ENCODE measurements at regions not wholly inside any gene's neighbourhood (a gene's known extent, or its start where the extent isn't known, plus 50 kb on each side); places are given as distances from the start of the nearest gene placed in this dataset.
"Not testable (repeated sequence)": the region's sequence is repeated elsewhere in the genome, so short reads cannot be mapped to it uniquely, and the experiment has no call there.

- Histone ChIP-seq H3K9me3 (no peaks in the 10 kb centered on the region), H3K4me3 (no peak overlapping the region), H3K4me1 (ENCODE audit: low read depth) (no peaks in the 10 kb centered on the region), H3K36me3 (ENCODE audit: low read depth) (no peaks in the 10 kb centered on the region)
- no peak for TF ChIP-seq CTCF (IDR thresholded peaks at IDR 0.05)
- DNase-seq, result no peak
- no peak for ATAC-seq
- intact Hi-C loops (cut with DNase I, micrococcal nuclease), result no loop called here
These were observed 78.0 kb upstream of the RPS6KA2 start for GRCh38 chr6:166705069-166705468.

GRCh38 chr6:166704171-166704570 is 77.1 kb upstream of the RPS6KA2 start:
- Histone ChIP-seq H3K4me1 (ENCODE audit: low read depth) (no peaks in the 10 kb centered on the region), H3K4me3 (no peak overlapping the region), H3K9me3 (no peaks in the 10 kb centered on the region), H3K36me3 (ENCODE audit: low read depth) (no peaks in the 10 kb centered on the region)
- intact Hi-C loops (cut with DNase I, micrococcal nuclease), result no loop called here
- no peak for DNase-seq
- TF ChIP-seq CTCF (IDR thresholded peaks at IDR 0.05), result no peak
- ATAC-seq, result no peak

GRCh38 chr6:166703149-166703710 is 76.2 kb upstream of the RPS6KA2 start:
- no peaks in the 10 kb centered on the region for H3K9me3 ChIP-seq
- DNase-seq (no peak), ATAC-seq (no peak)
- no peak for TF ChIP-seq CTCF (IDR thresholded peaks at IDR 0.05)
- H3K4me3 ChIP-seq, result no peak overlapping the region
- H3K36me3 ChIP-seq (ENCODE audit: low read depth), result no peaks in the 10 kb centered on the region
- intact Hi-C loops (cut with DNase I, micrococcal nuclease), result no loop called here
- no peaks in the 10 kb centered on the region for H3K4me1 ChIP-seq (ENCODE audit: low read depth)

- H3K4me3 ChIP-seq; DNase-seq; H3K9me3 ChIP-seq; H3K4me1 ChIP-seq (ENCODE audit: low read depth); H3K36me3 ChIP-seq (ENCODE audit: low read depth); intact Hi-C loops (cut with DNase I, micrococcal nuclease); ATAC-seq: not testable (repeated sequence)
These were observed 74.4 kb upstream of the RPS6KA2 start for GRCh38 chr6:166701424-166701823.

- DNase-seq; ATAC-seq; H3K4me1 ChIP-seq (ENCODE audit: low read depth); H3K9me3 ChIP-seq; intact Hi-C loops (cut with DNase I, micrococcal nuclease); H3K4me3 ChIP-seq; H3K36me3 ChIP-seq (ENCODE audit: low read depth): not testable (repeated sequence)
These were observed 73.8 kb upstream of the RPS6KA2 start for GRCh38 chr6:166700871-166701270.

GRCh38 chr6:166697113-166697512 is 70.1 kb upstream of the RPS6KA2 start:
- Histone ChIP-seq H3K36me3 (ENCODE audit: low read depth) (no peaks in the 10 kb centered on the region), H3K4me3 (no peak overlapping the region), H3K4me1 (ENCODE audit: low read depth) (no peaks in the 10 kb centered on the region), H3K9me3 (no peaks in the 10 kb centered on the region)
- intact Hi-C loops (cut with DNase I, micrococcal nuclease), result no loop called here
- no peak for TF ChIP-seq CTCF (IDR thresholded peaks at IDR 0.05)
- DNase-seq (no peak), ATAC-seq (no peak)

- DNase-seq, result no peak
These were observed 66.8 kb upstream of the RPS6KA2 start for GRCh38 chr6:166693880-166694279.

More at GRCh38 chr6:166693880-166694279, 66.8 kb upstream of the RPS6KA2 start:
- Histone ChIP-seq H3K36me3 (ENCODE audit: low read depth) (no peaks in the 10 kb centered on the region), H3K4me3 (no peak overlapping the region), H3K9me3 (no peaks in the 10 kb centered on the region), H3K4me1 (ENCODE audit: low read depth) (no peaks in the 10 kb centered on the region)
- no peak for TF ChIP-seq CTCF (IDR thresholded peaks at IDR 0.05)
- intact Hi-C loops (cut with DNase I, micrococcal nuclease), result no loop called here
- ATAC-seq, result no peak
